Hematopoietic multipotent progenitor cell treated with erythropoietin and hydrocortisone succinate and interleukin-3 and kit ligand, for 8 days (in vitro differentiated cells): ENCODE measurements at regions not wholly inside any gene's neighbourhood (a gene's known extent, or its start where the extent isn't known, plus 50 kb on each side); places are given as distances from the start of the nearest gene placed in this dataset.

Experiments used
- DNase-seq: peaks from one replicate; pipeline ENCODE4 v3.0.0-alpha.2; 2015

DNA sequence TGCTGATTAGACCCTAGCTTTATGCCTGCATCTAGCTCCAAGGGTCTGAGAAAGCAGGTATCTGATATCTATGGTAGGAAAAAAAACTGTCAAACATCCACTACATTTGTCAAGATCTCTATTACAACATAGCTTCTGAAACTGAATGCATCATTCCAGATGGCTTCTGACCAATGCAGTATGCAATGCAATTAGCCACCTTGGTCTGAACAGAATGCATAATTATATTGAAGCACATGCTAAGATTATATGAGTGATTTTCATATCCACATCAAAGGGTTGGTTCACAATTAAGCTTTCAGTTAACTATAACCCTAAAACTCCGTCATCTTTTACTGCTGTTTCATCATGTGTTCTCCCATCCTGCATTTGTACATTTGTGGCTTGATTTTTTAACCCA lies 271.4 kb downstream of the POLR1F start:
- no peak for DNase-seq

- DNase-seq = no peak
Observed at GRCh38 chr7:19427944-19428343, 280.9 kb downstream of the POLR1F start.

DNA sequence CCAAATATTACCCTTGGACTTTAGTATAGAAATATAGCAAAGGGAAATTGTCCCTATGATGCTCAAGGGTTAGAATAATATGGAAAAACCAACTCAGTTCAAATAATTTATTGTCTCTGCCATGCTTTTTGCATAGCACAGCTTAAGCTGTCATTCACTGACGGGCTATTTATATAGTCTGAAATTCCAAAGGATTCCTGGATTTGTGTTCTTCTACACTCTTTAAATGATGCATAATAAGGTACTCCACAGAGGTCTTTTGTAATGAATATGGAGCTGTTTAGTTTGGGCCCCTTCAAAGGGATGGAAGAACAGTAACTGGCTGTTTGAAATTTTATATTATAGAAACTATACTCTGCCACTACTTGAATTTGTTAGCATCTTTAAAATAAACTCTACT lies 276.6 kb upstream of the FERD3L start:
- no peak for DNase-seq

GRCh38 chr7:19417231-19417630 lies 272.0 kb upstream of the FERD3L start:
- no peak for DNase-seq

- no peak for DNase-seq
Observed at GRCh38 chr7:19415123-19415522, 269.9 kb upstream of the FERD3L start.

GRCh38 chr7:19413443-19413965 lies 268.3 kb upstream of the FERD3L start:
- DNase-seq = no peak

GRCh38 chr7:19410691-19411090 lies 265.5 kb upstream of the FERD3L start:
- no peak for DNase-seq

GRCh38 chr7:19410106-19410505 lies 264.9 kb upstream of the FERD3L start:
- DNase-seq = no peak

DNA sequence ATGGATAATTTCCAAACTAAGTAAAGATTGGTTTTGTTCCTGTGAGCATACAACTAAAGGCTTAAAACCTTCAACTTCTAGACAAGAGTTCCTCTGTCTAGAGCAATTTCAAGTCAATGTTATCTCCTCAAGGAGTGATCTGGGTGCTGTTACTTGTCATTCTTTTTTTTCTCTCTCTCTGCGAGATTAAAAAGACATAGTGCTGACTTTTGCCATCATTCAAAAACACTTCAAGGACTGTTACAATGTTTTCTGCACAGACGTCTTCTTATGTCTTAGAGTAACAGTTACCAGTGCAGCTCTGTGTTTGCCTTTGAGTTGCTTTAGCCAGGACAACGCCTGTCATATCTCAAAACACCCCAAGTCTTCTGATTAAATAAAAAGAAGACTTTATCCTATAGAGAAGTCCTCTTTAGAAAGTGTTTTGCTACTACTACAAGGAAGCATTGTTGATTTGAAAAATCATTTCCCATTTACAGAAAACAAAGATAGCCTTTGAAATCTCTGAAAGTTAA lies 263.5 kb upstream of the FERD3L start:
- DNase-seq = no peak

GRCh38 chr7:19407270-19407669 lies 262.0 kb upstream of the FERD3L start:
- no peak for DNase-seq

- no peak for DNase-seq
Observed at GRCh38 chr7:19405541-19405940, 260.3 kb upstream of the FERD3L start.

- DNase-seq = peak; percentile 14
Observed at GRCh38 chr7:19404912-19405329, 259.7 kb upstream of the FERD3L start.

- no peak for DNase-seq
Observed at GRCh38 chr7:19403691-19404090, 258.5 kb upstream of the FERD3L start.

DNA sequence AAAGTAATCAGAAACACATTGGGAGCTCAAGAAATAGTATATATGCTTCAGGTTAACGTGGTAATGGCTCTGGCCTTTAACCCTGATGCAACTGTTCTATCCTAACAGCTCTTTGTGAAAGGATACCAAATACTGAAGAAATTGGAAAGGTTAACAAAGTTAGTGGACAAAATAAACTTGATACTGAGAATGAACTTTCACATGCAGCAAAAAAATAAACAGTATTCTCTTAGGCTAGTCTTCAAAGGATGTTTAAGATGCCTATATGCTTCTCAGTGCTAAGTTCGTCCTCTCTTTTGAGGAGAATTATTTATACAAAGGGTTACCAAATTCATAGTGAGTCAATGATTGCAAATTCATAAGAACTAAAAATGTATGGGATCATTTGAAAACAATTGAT lies 256.2 kb upstream of the FERD3L start:
- no peak for DNase-seq

DNA sequence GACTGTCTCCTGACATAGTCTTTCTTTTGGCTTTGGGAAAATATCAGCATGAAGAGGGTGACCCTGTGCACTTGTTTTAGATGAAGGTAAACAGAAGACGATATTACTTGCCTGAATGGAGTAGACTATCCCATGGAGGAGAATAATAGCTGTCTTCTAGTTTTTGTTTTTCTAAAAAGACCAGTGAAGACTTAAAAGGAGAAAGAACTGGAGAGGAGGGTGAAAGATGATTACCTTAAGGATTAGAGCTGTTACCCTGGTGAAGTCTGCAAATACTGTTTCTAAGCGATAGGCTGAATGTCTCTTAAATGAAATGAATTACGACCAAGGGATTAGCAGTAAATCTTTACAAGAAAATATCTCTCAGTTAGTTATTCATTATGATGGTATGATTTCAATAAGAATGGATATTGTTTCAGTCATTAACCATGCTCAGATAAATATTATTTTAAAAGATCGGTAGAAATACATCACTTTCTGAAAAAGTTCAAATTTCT lies 255.6 kb upstream of the FERD3L start:
- DNase-seq = no peak

DNA sequence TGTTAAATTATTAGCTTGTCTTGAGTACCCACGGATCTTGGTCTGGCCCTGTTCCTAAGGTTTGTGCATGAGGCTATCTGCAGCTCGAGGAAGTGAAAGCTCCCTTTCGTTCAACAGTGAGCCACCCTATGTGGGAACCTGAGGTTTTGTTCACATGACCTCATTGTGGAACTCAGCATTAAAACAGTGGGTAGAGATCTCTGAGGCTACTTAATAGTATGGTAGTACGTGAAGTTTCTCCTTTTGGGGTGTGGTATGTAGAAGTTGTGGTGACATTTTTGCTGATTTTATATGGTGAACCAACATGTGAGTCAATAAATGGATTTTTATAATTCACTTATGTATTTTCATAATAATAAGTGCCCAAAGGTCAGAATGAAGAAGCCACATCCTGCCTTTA lies 252.7 kb upstream of the FERD3L start:
- no peak for DNase-seq

DNA sequence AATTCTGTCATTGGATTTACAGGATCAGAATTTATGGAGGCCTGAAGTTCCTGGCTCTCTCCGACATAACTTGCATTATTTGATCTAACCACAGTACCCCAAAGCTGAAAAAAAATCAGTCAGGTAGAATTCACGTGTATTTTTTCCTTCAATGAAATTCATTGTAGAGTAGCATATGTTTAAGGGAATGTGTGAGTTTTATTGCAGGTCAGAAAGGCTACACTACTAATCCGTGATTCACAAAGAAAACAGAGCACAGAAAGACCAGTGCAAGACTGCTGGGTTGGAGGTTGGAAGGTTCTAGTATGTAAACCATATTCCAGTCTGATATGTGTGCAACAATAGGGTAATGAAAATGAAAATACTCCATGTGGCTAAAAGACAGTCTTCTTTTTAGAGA lies 247.0 kb upstream of the FERD3L start:
- DNase-seq = no peak

DNA sequence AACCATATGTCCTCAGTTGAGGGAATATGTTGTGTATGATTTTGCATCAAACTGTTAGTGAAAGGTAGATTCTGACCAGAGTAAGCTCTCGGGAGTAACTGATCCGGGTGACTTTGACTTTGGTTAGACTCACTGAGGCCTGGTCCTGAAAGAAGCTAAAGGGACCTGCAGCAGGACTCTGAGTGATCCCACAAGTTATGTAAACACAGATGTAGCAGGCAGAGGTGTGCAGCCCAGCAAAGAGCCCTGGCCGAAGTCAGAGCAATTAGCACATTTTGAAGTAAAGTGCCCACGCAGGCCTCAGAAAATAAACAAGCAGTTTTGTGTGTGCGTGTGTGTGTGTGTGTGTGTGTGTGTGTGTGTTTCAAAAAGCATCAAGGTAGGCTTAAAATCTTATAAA lies 245.6 kb upstream of the FERD3L start:
- DNase-seq = no peak

DNA sequence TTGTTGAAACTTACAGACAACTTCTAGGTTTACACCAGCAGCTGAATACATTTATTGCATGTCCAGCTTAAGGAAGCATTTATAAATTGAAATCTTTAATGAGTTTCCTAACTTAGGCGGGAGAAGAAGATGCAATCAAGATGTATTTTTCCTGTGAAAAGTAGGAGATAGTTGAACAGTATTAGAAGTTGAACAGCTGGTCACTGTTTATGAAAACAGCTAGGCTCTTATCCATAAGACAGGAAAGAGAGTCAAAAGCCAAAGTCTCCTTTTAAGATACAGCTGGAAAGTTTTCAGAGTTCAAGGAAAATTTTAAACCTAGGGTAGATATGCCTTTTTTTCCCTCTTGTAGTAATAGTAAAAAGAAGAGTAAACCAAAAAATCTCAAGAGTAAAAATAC lies 236.1 kb upstream of the FERD3L start:
- DNase-seq = no peak

DNA sequence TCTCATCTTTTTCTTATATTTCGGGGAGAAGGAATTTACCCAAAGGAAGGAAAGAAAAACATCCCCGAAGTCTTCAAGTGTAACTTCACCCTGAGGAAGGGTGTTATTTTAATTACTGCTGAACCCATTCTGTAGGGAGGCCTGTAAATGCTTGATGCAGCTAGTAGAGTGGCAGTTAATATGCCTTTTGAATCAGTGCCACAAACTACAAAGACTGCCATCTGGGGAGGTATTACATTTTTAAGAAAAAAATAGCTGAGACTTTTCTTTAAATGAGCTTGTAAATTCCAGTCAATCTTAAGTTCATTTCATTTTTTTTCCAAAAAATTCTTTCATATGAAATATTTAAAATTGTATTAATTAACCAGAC lies 233.1 kb upstream of the FERD3L start:
- DNase-seq = no peak

DNA sequence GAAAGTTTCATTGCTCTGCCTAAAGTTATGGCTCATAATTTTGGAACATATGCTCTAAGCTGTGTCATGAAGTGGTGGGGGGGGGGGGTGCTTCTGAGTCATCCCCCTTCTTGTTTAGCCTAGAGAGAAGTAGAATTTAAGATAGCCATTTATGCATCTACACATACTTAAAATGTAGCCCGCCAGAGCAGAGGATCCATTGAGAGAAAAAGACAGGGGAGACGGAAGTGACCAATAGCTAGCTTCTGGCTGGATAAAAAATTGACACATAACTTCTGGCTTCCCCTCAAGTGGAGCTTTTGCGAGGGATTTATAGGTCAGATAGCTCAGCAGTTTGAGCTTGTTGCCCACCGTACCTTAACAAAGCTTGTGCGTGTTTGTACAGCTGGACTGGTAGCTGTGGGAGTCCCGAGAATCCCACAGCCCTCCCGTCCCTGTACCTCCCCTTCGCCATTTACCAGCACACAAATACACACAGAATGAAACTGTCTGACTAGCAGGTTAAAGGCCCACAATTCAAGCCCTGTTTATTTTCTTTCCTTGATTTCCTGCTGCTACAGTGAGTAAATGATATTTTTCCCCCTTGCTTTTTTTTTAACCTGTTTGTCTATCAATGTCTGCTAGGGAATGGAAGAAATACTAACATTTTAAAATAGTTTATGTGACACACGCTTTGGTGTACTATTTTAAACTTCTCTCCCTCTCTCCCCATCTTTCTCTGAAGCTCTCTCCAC lies 232.6 kb upstream of the FERD3L start:
- DNase-seq = no peak

DNA sequence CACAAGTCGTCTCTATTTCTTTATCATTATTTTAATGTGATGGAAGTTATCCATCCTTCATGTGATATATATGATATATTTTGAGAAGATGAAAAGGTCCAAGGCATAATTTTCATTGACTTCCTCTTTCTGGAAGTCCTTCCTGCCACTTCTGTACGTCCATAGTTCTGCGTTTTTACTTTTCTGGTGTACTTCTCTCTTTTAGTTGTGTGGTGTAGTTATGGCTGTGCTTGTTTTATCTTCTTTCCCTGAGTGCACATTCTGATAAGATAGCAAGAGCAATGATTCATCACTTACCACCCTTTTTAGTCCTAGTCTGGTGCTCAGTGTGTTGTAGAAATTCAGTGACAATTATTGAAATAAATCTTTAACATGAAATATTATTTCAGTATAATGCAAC lies 231.3 kb upstream of the FERD3L start:
- peak; percentile 26 for DNase-seq

DNA sequence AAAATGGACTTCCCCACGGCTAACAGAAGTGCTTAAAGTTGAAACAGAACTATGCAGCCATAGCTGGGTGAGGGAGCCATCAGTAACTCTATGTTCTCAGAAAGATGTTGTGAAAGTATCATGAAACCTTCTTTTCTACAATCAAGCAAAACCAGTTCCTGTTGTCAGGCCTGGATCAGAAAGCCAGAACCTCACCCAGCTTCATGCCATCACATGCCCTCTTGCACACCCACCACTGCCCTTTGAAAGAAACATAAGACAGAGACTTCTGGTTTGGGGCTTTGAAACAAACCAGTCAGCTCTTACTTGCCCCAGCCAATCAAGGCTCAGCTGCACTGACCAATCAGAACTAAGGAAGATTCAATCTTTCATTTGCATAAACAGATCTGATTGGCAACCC lies 230.8 kb upstream of the FERD3L start:
- no peak for DNase-seq

DNA sequence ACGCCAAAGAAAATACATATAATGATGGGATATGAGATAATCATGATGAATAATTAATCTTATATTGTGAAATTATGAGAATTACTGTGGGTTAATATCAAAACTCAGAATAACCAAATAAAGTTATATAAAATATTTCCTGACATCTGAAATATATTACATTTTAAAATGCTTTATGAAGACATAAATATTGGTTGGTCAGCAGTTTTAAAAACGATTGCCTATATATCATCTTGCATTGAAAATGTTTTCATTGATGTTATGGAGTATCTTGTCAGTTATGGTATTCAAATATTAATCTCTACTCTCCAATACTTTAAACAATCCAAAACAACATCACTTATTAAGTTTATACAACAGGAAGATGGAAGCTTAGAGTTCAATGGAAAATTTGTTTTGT lies 228.1 kb upstream of the FERD3L start:
- DNase-seq = no peak

DNA sequence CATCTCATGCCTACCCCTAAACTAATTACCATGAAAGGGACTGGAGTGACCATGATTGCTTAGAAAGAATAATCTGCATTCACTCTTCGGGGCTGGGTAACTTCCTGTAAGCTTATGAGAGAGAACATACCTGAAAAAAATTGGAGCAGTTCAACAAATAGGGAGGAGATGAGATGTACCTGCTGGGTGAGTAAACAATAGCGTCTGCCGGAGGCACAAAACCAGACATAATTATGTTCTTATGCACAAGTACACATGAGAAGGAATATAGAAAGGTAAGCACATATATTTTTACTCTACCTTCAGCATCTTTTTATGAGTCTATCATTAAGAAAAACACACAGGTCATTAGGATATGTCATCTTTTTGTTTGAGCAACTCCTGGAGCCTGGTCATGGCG lies 224.6 kb upstream of the FERD3L start:
- DNase-seq = no peak
